ENCODE measurements at regions not wholly inside any gene's neighbourhood (a gene's known extent, or its start where the extent isn't known, plus 50 kb on each side); places are given as distances from the start of the nearest gene placed in this dataset.

GRCh38 chr10:21296575-21297355 is 228.7 kb downstream of the SKIDA1 start:
- no peaks in the 10 kb centered on the region for H3K36me3 ChIP-seq (ENCODE audit: insufficient read depth, low read length)
- H4K20me1 ChIP-seq (ENCODE audit: insufficient read depth, low read length) = no peaks in the 10 kb centered on the region
- DNase-seq (ENCODE audit: insufficient read length, low spot score, missing footprints) = no peak
- peaks cover 19% of the 10 kb centered on the region for H3K4me1 ChIP-seq (ENCODE audit: insufficient read depth, low read length)
- H2AFZ ChIP-seq (ENCODE audit: low read length) = no peak overlapping the region
- TF ChIP-seq CTCF (IDR thresholded peaks at IDR 0.05; ENCODE audit: extremely low read depth, low read depth, low read length) = no peak
- H3K9me3 ChIP-seq (ENCODE audit: low read depth, low read length) = no peaks in the 10 kb centered on the region
- no peaks in the 10 kb centered on the region for H3K79me2 ChIP-seq (ENCODE audit: insufficient read depth, low read length)
- H3K27me3 ChIP-seq (ENCODE audit: insufficient read depth, low read length) = peaks cover 3% of the 10 kb centered on the region
- no peak overlapping the region for H3K4me3 ChIP-seq (ENCODE audit: insufficient read depth, low read length)
- no peak overlapping the region for H3K27ac ChIP-seq (ENCODE audit: low read depth, low read length)
- H3K4me2 ChIP-seq (ENCODE audit: insufficient read depth, low read length) = no peak overlapping the region

- Histone ChIP-seq H3K27ac (ENCODE audit: low read depth, low read length) (no peak overlapping the region), H3K36me3 (ENCODE audit: insufficient read depth, low read length) (no peaks in the 10 kb centered on the region), H3K79me2 (ENCODE audit: insufficient read depth, low read length) (no peaks in the 10 kb centered on the region), H3K4me3 (ENCODE audit: insufficient read depth, low read length) (no peak overlapping the region), H3K4me2 (ENCODE audit: insufficient read depth, low read length) (peak overlapping the region; percentile 85), H3K4me1 (ENCODE audit: insufficient read depth, low read length) (peaks cover 26% of the 10 kb centered on the region), H4K20me1 (ENCODE audit: insufficient read depth, low read length) (no peaks in the 10 kb centered on the region), H3K27me3 (ENCODE audit: insufficient read depth, low read length) (peaks cover 3% of the 10 kb centered on the region), H2AFZ (ENCODE audit: low read length) (no peak overlapping the region), H3K9me3 (ENCODE audit: low read depth, low read length) (no peaks in the 10 kb centered on the region)
- DNase-seq (ENCODE audit: insufficient read length, low spot score, missing footprints) = no peak
- no peak for TF ChIP-seq CTCF (IDR thresholded peaks at IDR 0.05; ENCODE audit: extremely low read depth, low read depth, low read length)
These were observed 231.7 kb downstream of the SKIDA1 start for GRCh38 chr10:21293518-21294356.

GRCh38 chr10:21292763-21293517 is 232.5 kb downstream of the SKIDA1 start:
- H3K9me3 ChIP-seq (ENCODE audit: low read depth, low read length) = no peaks in the 10 kb centered on the region
- H3K36me3 ChIP-seq (ENCODE audit: insufficient read depth, low read length) = no peaks in the 10 kb centered on the region
- no peak overlapping the region for H2AFZ ChIP-seq (ENCODE audit: low read length)
- H3K27ac ChIP-seq (ENCODE audit: low read depth, low read length) = peak overlapping the region; percentile 88
- peaks cover 3% of the 10 kb centered on the region for H3K27me3 ChIP-seq (ENCODE audit: insufficient read depth, low read length)
- peak overlapping the region; percentile 53 for H3K4me3 ChIP-seq (ENCODE audit: insufficient read depth, low read length)
- no peaks in the 10 kb centered on the region for H4K20me1 ChIP-seq (ENCODE audit: insufficient read depth, low read length)
- peak overlapping the region; percentile 85 for H3K4me2 ChIP-seq (ENCODE audit: insufficient read depth, low read length)
- no peak for TF ChIP-seq CTCF (IDR thresholded peaks at IDR 0.05; ENCODE audit: extremely low read depth, low read depth, low read length)
- no peaks in the 10 kb centered on the region for H3K79me2 ChIP-seq (ENCODE audit: insufficient read depth, low read length)
- H3K4me1 ChIP-seq (ENCODE audit: insufficient read depth, low read length) = peaks cover 26% of the 10 kb centered on the region
- DNase-seq (ENCODE audit: insufficient read length, low spot score, missing footprints) = peak; percentile 89
